Neural cell (in vitro differentiated cells): ENCODE measurements at regions not wholly inside any gene's neighbourhood (a gene's known extent, or its start where the extent isn't known, plus 50 kb on each side); places are given as distances from the start of the nearest gene placed in this dataset.

Source experiments
- H2AFZ ChIP-seq: fragments of 200-600, 300-800 bp; sonication (generic), shearing (Covaris generic); 2 replicates; pipeline ENCODE4 v1.6.0; 2014; ENCODE audit warnings: low read depth, mild to moderate bottlenecking, antibody characterized with exemption, low read length, moderate library complexity
- H3F3A ChIP-seq: fragments of 200-600 bp; shearing (Covaris generic); 2 replicates; pipeline ENCODE4 v1.6.1; 2016; ENCODE audit warnings: mild to moderate bottlenecking, moderate library complexity, mixed read lengths, antibody characterized with exemption, low read length; ENCODE audit not compliant: insufficient read depth, poor library complexity, severe bottlenecking
- H3K27ac ChIP-seq: fragments of 200-600, 300-800 bp; sonication (generic), shearing (Covaris generic); 2 replicates; pipeline ENCODE4 v1.5.1; 2014; ENCODE audit warnings: mild to moderate bottlenecking, low read length, moderate library complexity
- H3K27me3 ChIP-seq: fragments of 300-800, 200-600 bp; sonication (generic), shearing (Covaris generic); 2 replicates; pipeline ENCODE4 v1.6.0; 2014; ENCODE audit warnings: mild to moderate bottlenecking, low read depth, low read length, moderate library complexity; ENCODE audit not compliant: insufficient read depth
- H3K36me3 ChIP-seq: fragments of 300-800, 200-600 bp; sonication (generic), shearing (Covaris generic); 2 replicates; pipeline ENCODE4 v1.5.1; 2014; ENCODE audit warnings: mild to moderate bottlenecking, antibody characterized with exemption, low read length, moderate library complexity; ENCODE audit not compliant: insufficient read depth
- H3K4me2 ChIP-seq: fragments of 300-800, 200-600 bp; sonication (generic), shearing (Covaris generic); 2 replicates; pipeline ENCODE4 v1.6.0; 2014; ENCODE audit warnings: mild to moderate bottlenecking, low read length
- H3K4me3 ChIP-seq: fragments of 300-800, 200-600 bp; sonication (generic), shearing (Covaris generic); 2 replicates; pipeline ENCODE4 v1.5.1; 2014; ENCODE audit warnings: mild to moderate bottlenecking, low read length, moderate library complexity
- H3K79me2 ChIP-seq: fragments of 200-600 bp; shearing (Covaris generic); replicated peaks from 2 replicates; pipeline ENCODE4 v1.6.0; 2014; ENCODE audit warnings: mild to moderate bottlenecking, low read length, moderate library complexity; ENCODE audit not compliant: insufficient read depth
- H3K9ac ChIP-seq: fragments of 300-800, 200-600 bp; sonication (generic), shearing (Covaris generic); 2 replicates; pipeline ENCODE4 v1.6.1; 2016; ENCODE audit warnings: mild to moderate bottlenecking, low read length, mixed read lengths
- H3K9me2 ChIP-seq: fragments of 200-600 bp; shearing (Covaris generic); 2 replicates; pipeline ENCODE4 v1.6.1; 2016; ENCODE audit warnings: mild to moderate bottlenecking, low read length, mixed read lengths; ENCODE audit not compliant: insufficient read depth
- H3K9me3 ChIP-seq: fragments of 200-600, 300-800 bp; sonication (generic), shearing (Covaris generic); 2 replicates; pipeline ENCODE4 v1.6.1; 2016; ENCODE audit warnings: mild to moderate bottlenecking, mixed run types, low read length, moderate library complexity, mixed read lengths
- H4K20me1 ChIP-seq: fragments of 200-600 bp; shearing (Covaris generic); 2 replicates; pipeline ENCODE4 v1.6.1; 2016; ENCODE audit warnings: mild to moderate bottlenecking, mixed run types; ENCODE audit not compliant: insufficient read depth
- CTCF ChIP-seq: fragments of 450-650 bp; IDR thresholded peaks from 2 replicates; pipeline ENCODE4 v1.5.1; 2014; ENCODE audit warnings: antibody characterized with exemption, mild to moderate bottlenecking, moderate library complexity; ENCODE audit not compliant: poor library complexity, severe bottlenecking
- EP300 ChIP-seq: fragments of 450-650 bp; conservative IDR thresholded peaks from 2 replicates; pipeline ENCODE4 v1.6.1; 2014; ENCODE audit warnings: antibody characterized with exemption, mild to moderate bottlenecking, moderate library complexity; ENCODE audit not compliant: poor library complexity, severe bottlenecking
- EZH2 ChIP-seq: fragments of 200-600, 300-800 bp; shearing (Covaris generic), sonication (generic); IDR thresholded peaks from 2 replicates; pipeline ENCODE4 v1.6.1; 2014; ENCODE audit warnings: antibody characterized with exemption, low read length, borderline replicate concordance, mild to moderate bottlenecking; ENCODE audit not compliant: insufficient read depth, poor library complexity, severe bottlenecking
- MXI1 ChIP-seq: fragments of 450-650 bp; conservative IDR thresholded peaks from 2 replicates; pipeline ENCODE4 v1.6.1; 2014; ENCODE audit warnings: antibody characterized with exemption, mild to moderate bottlenecking; ENCODE audit not compliant: poor library complexity, severe bottlenecking
- POLR2AphosphoS5 ChIP-seq: IDR thresholded peaks from 2 replicates; pipeline ENCODE4 v1.6.1; 2012
- RAD21 ChIP-seq: fragments of 450-650 bp; conservative IDR thresholded peaks from 2 replicates; pipeline ENCODE4 v1.6.1; 2014; ENCODE audit warnings: antibody characterized with exemption, mild to moderate bottlenecking, moderate library complexity
- REST ChIP-seq: IDR thresholded peaks from 2 replicates; pipeline ENCODE4 v1.6.1; 2012; ENCODE audit warnings: borderline replicate concordance
- SMC3 ChIP-seq: fragments of 450-650 bp; conservative IDR thresholded peaks from 2 replicates; pipeline ENCODE4 v1.6.1; 2014; ENCODE audit warnings: antibody characterized with exemption, mild to moderate bottlenecking, moderate library complexity; ENCODE audit not compliant: poor library complexity
- TAF1 ChIP-seq: IDR thresholded peaks from 2 replicates; pipeline ENCODE4 v1.6.1; 2012; ENCODE audit warnings: low read depth

- Histone ChIP-seq H3K9me2 (no peaks in the 10 kb centered on the region), H3K36me3 (no peaks in the 10 kb centered on the region)
Measured at GRCh38 chr18:73785300-73785699, 362.3 kb downstream of the FBXO15 start.

GRCh38 chr18:73784853-73785252 lies 362.8 kb downstream of the FBXO15 start:
- no peak overlapping the region for H3K4me2 ChIP-seq
- no peaks in the 10 kb centered on the region for H3F3A ChIP-seq
- H3K27me3 ChIP-seq, result no peaks in the 10 kb centered on the region
- no peak overlapping the region for H3K4me3 ChIP-seq
- no peak overlapping the region for H2AFZ ChIP-seq
- H3K36me3 ChIP-seq, result no peaks in the 10 kb centered on the region
- H3K27ac ChIP-seq, result no peak overlapping the region
- H3K9me2 ChIP-seq, result no peaks in the 10 kb centered on the region
- H3K9ac ChIP-seq, result no peak overlapping the region
- no peaks in the 10 kb centered on the region for H3K79me2 ChIP-seq
- H4K20me1 ChIP-seq, result no peaks in the 10 kb centered on the region
- no peaks in the 10 kb centered on the region for H3K9me3 ChIP-seq
- TF ChIP-seq RAD21 (no peak), MXI1 (no peak), EZH2 (no peak), SMC3 (no peak), TAF1 (no peak), EP300 (no peak), CTCF (no peak), POLR2AphosphoS5 (no peak)

More at GRCh38 chr18:73785300-73785699, 362.3 kb downstream of the FBXO15 start:
- Histone ChIP-seq H3K9me3 (no peaks in the 10 kb centered on the region), H3K27ac (no peak overlapping the region), H3F3A (no peaks in the 10 kb centered on the region), H4K20me1 (no peaks in the 10 kb centered on the region), H3K9ac (no peak overlapping the region), H3K4me3 (no peak overlapping the region), H3K79me2 (no peaks in the 10 kb centered on the region), H2AFZ (no peak overlapping the region), H3K27me3 (no peaks in the 10 kb centered on the region), H3K4me2 (no peak overlapping the region)
- no peak for TF ChIP-seq REST
- no peak for TF ChIP-seq TAF1
- no peak for TF ChIP-seq CTCF
- no peak for TF ChIP-seq RAD21
- TF ChIP-seq SMC3, result no peak
- TF ChIP-seq POLR2AphosphoS5, result no peak
- no peak for TF ChIP-seq MXI1
- TF ChIP-seq EP300, result no peak
- TF ChIP-seq EZH2, result no peak
